ENCODE measurements at regions not wholly inside any gene's neighbourhood (a gene's known extent, or its start where the extent isn't known, plus 50 kb on each side); places are given as distances from the start of the nearest gene placed in this dataset.

GRCh38 chr13:78787190-78787589, 128.2 kb upstream of the OBI1 start:
- no peaks in the 10 kb centered on the region for H3K9me3 ChIP-seq (ENCODE audit: control insufficient read depth, insufficient read depth, low read depth, low read length)
- TF ChIP-seq ZNF600 (tag by site-specific recombination; IDR thresholded peaks at IDR 0.05) (no peak), ZNF175 (tag by site-specific recombination; IDR thresholded peaks at IDR 0.05) (no peak), ZNF211 (tag by site-specific recombination; IDR thresholded peaks at IDR 0.05; ENCODE audit: low read depth) (no peak), MYNN (tag by site-specific recombination; IDR thresholded peaks at IDR 0.05; ENCODE audit: borderline replicate concordance) (no peak), ZBTB17 (tag by site-specific recombination; IDR thresholded peaks at IDR 0.05) (no peak), SP2 (tag by site-specific recombination; IDR thresholded peaks at IDR 0.05) (no peak), ZSCAN23 (tag by site-specific recombination; IDR thresholded peaks at IDR 0.05) (no peak), ZNF488 (tag by site-specific recombination; IDR thresholded peaks at IDR 0.05) (no peak), PATZ1 (tag by site-specific recombination; IDR thresholded peaks at IDR 0.05) (no peak), ZNF404 (tag by site-specific recombination; IDR thresholded peaks at IDR 0.05) (no peak), ZNF391 (tag by site-specific recombination; IDR thresholded peaks at IDR 0.05; ENCODE audit: borderline replicate concordance, low read depth) (no peak), ZNF280D (tag by site-specific recombination; IDR thresholded peaks at IDR 0.05) (no peak), ZNF239 (tag by site-specific recombination; IDR thresholded peaks at IDR 0.05) (no peak)
- TF ChIP-seq, protein P1, sequence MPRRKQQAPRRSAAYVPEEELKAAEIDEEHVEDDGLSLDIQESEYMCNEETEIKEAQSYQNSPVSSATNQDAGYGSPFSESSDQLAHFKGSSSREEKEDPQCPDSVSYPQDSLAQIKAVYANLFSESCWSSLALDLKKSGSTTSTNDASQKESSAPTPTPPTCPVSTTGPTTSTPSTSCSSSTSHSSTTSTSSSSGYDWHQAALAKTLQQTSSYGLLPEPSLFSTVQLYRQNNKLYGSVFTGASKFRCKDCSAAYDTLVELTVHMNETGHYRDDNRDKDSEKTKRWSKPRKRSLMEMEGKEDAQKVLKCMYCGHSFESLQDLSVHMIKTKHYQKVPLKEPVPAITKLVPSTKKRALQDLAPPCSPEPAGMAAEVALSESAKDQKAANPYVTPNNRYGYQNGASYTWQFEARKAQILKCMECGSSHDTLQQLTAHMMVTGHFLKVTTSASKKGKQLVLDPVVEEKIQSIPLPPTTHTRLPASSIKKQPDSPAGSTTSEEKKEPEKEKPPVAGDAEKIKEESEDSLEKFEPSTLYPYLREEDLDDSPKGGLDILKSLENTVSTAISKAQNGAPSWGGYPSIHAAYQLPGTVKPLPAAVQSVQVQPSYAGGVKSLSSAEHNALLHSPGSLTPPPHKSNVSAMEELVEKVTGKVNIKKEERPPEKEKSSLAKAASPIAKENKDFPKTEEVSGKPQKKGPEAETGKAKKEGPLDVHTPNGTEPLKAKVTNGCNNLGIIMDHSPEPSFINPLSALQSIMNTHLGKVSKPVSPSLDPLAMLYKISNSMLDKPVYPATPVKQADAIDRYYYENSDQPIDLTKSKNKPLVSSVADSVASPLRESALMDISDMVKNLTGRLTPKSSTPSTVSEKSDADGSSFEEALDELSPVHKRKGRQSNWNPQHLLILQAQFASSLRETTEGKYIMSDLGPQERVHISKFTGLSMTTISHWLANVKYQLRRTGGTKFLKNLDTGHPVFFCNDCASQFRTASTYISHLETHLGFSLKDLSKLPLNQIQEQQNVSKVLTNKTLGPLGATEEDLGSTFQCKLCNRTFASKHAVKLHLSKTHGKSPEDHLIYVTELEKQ (tag by site-specific recombination; IDR thresholded peaks at IDR 0.05; ENCODE audit: borderline replicate concordance): no peak
- H3K27ac ChIP-seq (ENCODE audit: extremely low read depth, low read depth, low read length): no peak overlapping the region
- no peak overlapping the region for H3K4me3 ChIP-seq (ENCODE audit: low read depth, low read length)
- H3K36me3 ChIP-seq (ENCODE audit: control insufficient read depth in 2 of 2, insufficient read depth in 1 of 2, low read length in 2 of 2): no peaks in the 10 kb centered on the region
- POLR2A ChIA-PET: no interaction called here
- no peaks in the 10 kb centered on the region for H3K4me1 ChIP-seq (ENCODE audit: control insufficient read depth, insufficient read depth, low read length)
- CTCF ChIA-PET: no interaction called here

DNA sequence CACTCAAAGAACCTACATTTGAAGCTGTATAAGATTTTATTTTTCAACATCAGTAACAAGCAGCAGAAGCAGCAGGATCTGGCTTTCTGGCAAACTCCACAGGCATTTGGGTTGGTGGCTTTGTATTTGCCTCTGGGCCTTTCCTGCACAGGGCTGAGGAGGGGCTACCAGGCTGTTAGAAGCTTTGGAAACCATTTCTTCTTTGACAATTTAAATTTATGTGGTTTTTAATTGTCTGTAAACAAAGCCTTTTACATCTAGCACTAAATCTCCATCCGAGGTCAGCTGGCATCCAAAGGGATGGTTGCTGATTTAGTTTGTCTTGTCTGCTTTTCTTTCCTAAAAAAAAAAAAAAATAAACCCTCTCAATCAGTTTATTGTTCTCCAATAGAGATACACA, 127.5 kb upstream of the OBI1 start:
- ChIA-PET POLR2A (no interaction called here), CTCF (interaction anchor here (0.6 to 0.7 kb wide), 2 partner anchors 21 to 88 kb away, joined by 3 read pairs; no protein-coding TSS in a partner anchor)
- Histone ChIP-seq H3K9me3 (ENCODE audit: control insufficient read depth, insufficient read depth, low read depth, low read length) (no peaks in the 10 kb centered on the region), H3K4me3 (ENCODE audit: low read depth, low read length) (no peak overlapping the region), H3K27ac (ENCODE audit: extremely low read depth, low read depth, low read length) (no peak overlapping the region), H3K36me3 (ENCODE audit: control insufficient read depth in 2 of 2, insufficient read depth in 1 of 2, low read length in 2 of 2) (no peaks in the 10 kb centered on the region), H3K4me1 (ENCODE audit: control insufficient read depth, insufficient read depth, low read length) (no peaks in the 10 kb centered on the region)
- TF ChIP-seq ZBTB20 (tag by site-specific recombination; IDR thresholded peaks at IDR 0.05) (no peak), ZNF768 (tag by site-specific recombination; IDR thresholded peaks at IDR 0.05) (no peak), RBAK (tag by site-specific recombination; IDR thresholded peaks at IDR 0.05) (no peak), ZNF530 (tag by site-specific recombination; IDR thresholded peaks at IDR 0.05; ENCODE audit: low read depth) (no peak), ZNF501 (tag by site-specific recombination; IDR thresholded peaks at IDR 0.05) (no peak), ZNF433 (tag by site-specific recombination; IDR thresholded peaks at IDR 0.05; ENCODE audit: low read depth) (no peak), ZNF132 (tag by site-specific recombination; IDR thresholded peaks at IDR 0.05; ENCODE audit: borderline replicate concordance) (no peak), ZBTB21 (tag by site-specific recombination; IDR thresholded peaks at IDR 0.05) (no peak)
